Upper lobe of right lung (tissue), 1 donor: ENCODE measurements at regions not wholly inside any gene's neighbourhood (a gene's known extent, or its start where the extent isn't known, plus 50 kb on each side); places are given as distances from the start of the nearest gene placed in this dataset.

Experiments used
- ATAC-seq: fragments of 200-7000 bp; cut with Tn5 transposase; one replicate; pipeline ENCODE4 v1.9.1; 2020; ENCODE audit warnings: mild to moderate bottlenecking, moderate library complexity
- DNase-seq: peaks from one replicate; pipeline ENCODE4 v3.0.0-alpha.2; 2020
- H3K27ac ChIP-seq: fragments of 200-600 bp; one replicate; pipeline ENCODE4 v1.8.0; 2022
- H3K27me3 ChIP-seq: fragments of 200-600 bp; one replicate; pipeline ENCODE4 v1.8.0; 2022; ENCODE audit warnings: mild to moderate bottlenecking
- H3K36me3 ChIP-seq: fragments of 200-600 bp; one replicate; pipeline ENCODE4 v1.8.0; 2022
- H3K4me1 ChIP-seq: fragments of 200-600 bp; one replicate; pipeline ENCODE4 v1.8.0; 2022
- H3K4me3 ChIP-seq: fragments of 200-600 bp; one replicate; pipeline ENCODE4 v1.8.0; 2022; ENCODE audit warnings: mild to moderate bottlenecking
- H3K9me3 ChIP-seq: fragments of 200-600 bp; one replicate; pipeline ENCODE4 v1.8.0; 2022
- intact Hi-C: fragments of 100-400 bp; cut with DNase I; formaldehyde crosslinking; loops from one replicate; pipeline ENCODE4 v1.11.0; 2022
- TF ChIP-seq, protein P1 (sequence below): fragments of 200-600 bp; IDR thresholded peaks from one replicate; pipeline ENCODE4 v1.8.0; 2022; ENCODE audit warnings: antibody characterized with exemption
- donor health status: DM: no; HTN: yes; CAD: no; lungs with severe emphysema.

DNA sequence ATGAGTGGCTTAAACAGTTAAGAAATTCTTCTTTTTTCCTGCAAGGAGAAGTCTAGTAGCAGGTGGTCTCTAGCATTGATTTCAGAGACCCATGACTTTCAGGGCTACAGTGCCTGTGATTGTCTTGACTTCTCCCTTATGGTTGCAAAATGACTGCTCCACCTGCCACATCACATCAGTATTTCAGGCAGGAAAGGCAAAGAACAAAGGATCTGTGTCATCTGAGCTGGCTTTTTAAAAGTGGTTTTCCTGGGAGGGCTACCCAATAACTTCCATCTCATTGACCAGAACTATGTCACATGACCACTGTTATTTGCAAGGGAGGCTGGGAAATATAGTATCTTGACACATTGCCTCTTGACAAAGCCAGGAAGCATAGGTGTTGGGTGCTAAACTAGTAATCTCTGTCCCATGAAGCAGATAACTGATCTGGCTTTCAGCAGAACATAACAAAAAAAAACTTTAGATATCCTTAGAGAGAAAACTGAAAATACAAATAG is 226.2 kb downstream of the DHX35 start:
- no peaks in the 10 kb centered on the region for H3K27me3 ChIP-seq
- ATAC-seq (no peak), DNase-seq (no peak)
- no peak overlapping the region for H3K4me3 ChIP-seq
- no peaks in the 10 kb centered on the region for H3K36me3 ChIP-seq
- TF ChIP-seq, protein P1, sequence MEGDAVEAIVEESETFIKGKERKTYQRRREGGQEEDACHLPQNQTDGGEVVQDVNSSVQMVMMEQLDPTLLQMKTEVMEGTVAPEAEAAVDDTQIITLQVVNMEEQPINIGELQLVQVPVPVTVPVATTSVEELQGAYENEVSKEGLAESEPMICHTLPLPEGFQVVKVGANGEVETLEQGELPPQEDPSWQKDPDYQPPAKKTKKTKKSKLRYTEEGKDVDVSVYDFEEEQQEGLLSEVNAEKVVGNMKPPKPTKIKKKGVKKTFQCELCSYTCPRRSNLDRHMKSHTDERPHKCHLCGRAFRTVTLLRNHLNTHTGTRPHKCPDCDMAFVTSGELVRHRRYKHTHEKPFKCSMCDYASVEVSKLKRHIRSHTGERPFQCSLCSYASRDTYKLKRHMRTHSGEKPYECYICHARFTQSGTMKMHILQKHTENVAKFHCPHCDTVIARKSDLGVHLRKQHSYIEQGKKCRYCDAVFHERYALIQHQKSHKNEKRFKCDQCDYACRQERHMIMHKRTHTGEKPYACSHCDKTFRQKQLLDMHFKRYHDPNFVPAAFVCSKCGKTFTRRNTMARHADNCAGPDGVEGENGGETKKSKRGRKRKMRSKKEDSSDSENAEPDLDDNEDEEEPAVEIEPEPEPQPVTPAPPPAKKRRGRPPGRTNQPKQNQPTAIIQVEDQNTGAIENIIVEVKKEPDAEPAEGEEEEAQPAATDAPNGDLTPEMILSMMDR = no peak
- intact Hi-C loops = no loop called here
- no peaks in the 10 kb centered on the region for H3K4me1 ChIP-seq
- no peak overlapping the region for H3K27ac ChIP-seq
- peaks cover 3% of the 10 kb centered on the region for H3K9me3 ChIP-seq

DNA sequence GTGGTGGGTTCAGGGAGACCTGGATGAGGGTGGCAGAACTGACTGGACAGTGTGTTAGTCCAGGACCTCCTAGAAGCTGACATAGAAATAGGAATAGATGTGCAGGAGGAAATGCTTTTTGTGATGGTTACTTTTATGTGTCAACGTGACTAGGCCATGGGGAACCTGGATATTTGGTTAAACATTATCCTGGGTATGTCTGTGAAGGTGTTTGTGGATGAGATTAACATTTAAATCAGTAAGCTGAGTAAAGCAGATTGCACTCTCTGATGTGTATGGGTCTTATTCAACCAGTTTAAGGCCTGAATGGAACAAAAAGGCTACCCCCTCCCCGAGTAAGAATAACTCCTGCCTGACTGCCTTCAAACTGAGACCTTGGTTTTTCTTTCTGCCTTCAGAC is 219.3 kb downstream of the DHX35 start:
- intact Hi-C loops = no loop called here
- Histone ChIP-seq H3K9me3 (peaks cover 3% of the 10 kb centered on the region), H3K36me3 (no peaks in the 10 kb centered on the region), H3K4me3 (no peak overlapping the region), H3K27ac (no peak overlapping the region), H3K27me3 (no peaks in the 10 kb centered on the region), H3K4me1 (no peaks in the 10 kb centered on the region)
- no peak for ATAC-seq
- DNase-seq = no peak
- TF ChIP-seq, protein P1 = no peak

DNA sequence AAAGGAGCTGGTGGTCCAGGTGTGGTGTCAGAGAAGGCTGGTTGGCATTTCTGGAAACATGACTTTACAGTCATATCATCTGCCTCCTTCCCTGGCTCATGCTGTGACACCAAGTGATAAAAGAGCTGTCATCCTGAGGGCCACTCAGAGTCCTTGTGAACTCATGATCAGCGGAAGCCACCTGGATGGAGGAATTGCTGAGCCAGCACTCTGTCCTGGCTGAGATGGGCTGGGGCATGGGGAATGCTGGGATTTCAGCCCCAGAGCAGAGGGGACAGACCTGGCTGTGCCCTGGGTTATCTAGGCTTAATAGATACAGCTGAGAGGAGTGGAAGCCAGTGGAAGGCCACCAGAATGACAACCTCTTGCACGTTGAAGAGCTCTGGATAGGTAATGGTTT is 214.3 kb downstream of the DHX35 start:
- no peak for ATAC-seq
- DNase-seq = no peak
- no peaks in the 10 kb centered on the region for H3K36me3 ChIP-seq
- intact Hi-C loops = no loop called here
- H3K4me1 ChIP-seq = no peaks in the 10 kb centered on the region
- H3K4me3 ChIP-seq = no peak overlapping the region
- no peaks in the 10 kb centered on the region for H3K27me3 ChIP-seq
- H3K9me3 ChIP-seq = no peaks in the 10 kb centered on the region
- H3K27ac ChIP-seq = no peak overlapping the region
- TF ChIP-seq, protein P1 = no peak

DNA sequence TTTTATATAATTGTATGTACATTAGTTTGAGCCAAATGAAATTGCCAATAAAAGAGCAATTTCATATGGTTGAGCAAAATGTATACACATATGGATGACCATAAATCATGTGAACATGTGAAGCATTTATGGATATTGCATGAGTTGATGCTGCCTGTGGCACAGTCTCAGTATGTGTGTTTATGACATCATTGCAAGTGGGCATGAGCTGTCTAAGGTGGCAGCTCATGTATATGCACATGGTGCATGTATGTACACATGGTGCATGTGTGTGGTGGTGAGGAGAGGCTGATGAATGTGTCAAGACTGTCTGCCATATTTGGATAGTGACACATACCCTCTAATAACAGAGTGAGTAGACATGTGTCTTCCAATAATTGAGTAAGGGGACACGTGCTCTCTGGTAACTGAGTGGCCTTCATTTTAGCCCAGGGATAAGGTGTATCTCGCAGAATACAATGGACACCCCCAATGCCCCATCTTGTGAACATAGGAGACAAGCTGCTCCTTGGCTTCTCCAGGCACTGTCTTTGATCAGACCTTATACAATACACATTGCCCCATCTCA is 208.8 kb downstream of the DHX35 start:
- no peak for ATAC-seq
- Histone ChIP-seq H3K4me3 (no peak overlapping the region), H3K9me3 (no peaks in the 10 kb centered on the region), H3K4me1 (no peaks in the 10 kb centered on the region), H3K27me3 (no peaks in the 10 kb centered on the region), H3K36me3 (no peaks in the 10 kb centered on the region), H3K27ac (no peak overlapping the region)
- TF ChIP-seq, protein P1 = no peak
- intact Hi-C loops = no loop called here
- no peak for DNase-seq

DNA sequence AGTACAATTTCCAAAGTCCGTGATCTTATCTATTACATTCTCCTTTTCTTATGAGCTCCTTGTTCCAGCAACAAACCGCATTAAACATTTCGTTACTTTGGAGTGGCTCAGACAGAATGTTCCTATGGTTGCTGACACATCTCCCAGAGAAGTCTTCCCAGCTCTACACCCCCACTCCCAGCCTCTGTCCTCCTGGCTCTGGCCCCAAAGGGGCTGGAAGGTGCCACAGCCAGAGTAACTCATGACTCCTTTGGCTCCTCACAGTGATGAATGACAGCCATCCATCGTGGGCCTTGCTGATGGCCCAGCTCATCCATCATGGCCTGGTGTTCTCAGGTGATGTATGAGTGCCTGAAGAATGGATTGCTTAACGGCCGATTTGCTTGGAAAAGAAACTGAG is 203.0 kb downstream of the DHX35 start:
- H3K27ac ChIP-seq = no peak overlapping the region

More for the DNA sequence above, 203.0 kb downstream of the DHX35 start:
- Histone ChIP-seq H3K4me3 (no peak overlapping the region), H3K9me3 (no peaks in the 10 kb centered on the region), H3K4me1 (no peaks in the 10 kb centered on the region), H3K27me3 (no peaks in the 10 kb centered on the region), H3K36me3 (no peaks in the 10 kb centered on the region)
- intact Hi-C loops = no loop called here
- TF ChIP-seq, protein P1 = no peak
- DNase-seq (no peak), ATAC-seq (no peak)
